ENCODE measurements at regions not wholly inside any gene's neighbourhood (a gene's known extent, or its start where the extent isn't known, plus 50 kb on each side); places are given as distances from the start of the nearest gene placed in this dataset.
"Not testable (repeated sequence)": the region's sequence is repeated elsewhere in the genome, so short reads cannot be mapped to it uniquely, and the experiment has no call there.

GRCh38 chr5:164518067-164518740, 1012.8 kb downstream of the MAT2B start:
- no peak overlapping the region for H4K12ac ChIP-seq (ENCODE audit: low read depth, low read length)
- H4K8ac ChIP-seq (ENCODE audit: low read depth, low read length), result no peak overlapping the region
- no peak overlapping the region for H2BK120ac ChIP-seq (ENCODE audit: insufficient read depth, low read length, poor library complexity)
- H2BK5ac ChIP-seq (ENCODE audit: low read depth, low read length, poor library complexity), result no peak overlapping the region
- no peak overlapping the region for H3K4me2 ChIP-seq (ENCODE audit: low read length)
- DNase-seq, result no peak
- no peak overlapping the region for H3K27ac ChIP-seq (ENCODE audit: low read depth, low read length)
- H3K9me3 ChIP-seq (ENCODE audit: insufficient read depth, low read depth, low read length), result no peaks in the 10 kb centered on the region
- H3K9ac ChIP-seq (ENCODE audit: low read length), result no peak overlapping the region
- no peak overlapping the region for H2AFZ ChIP-seq (ENCODE audit: insufficient read depth, low read length, poor library complexity)
- no peak overlapping the region for H2BK12ac ChIP-seq (ENCODE audit: low read length)
- no peak overlapping the region for H2AK5ac ChIP-seq (ENCODE audit: low read length)
- H3K23ac ChIP-seq (ENCODE audit: low read length), result no peak overlapping the region
- no peak overlapping the region for H3K4me3 ChIP-seq (ENCODE audit: low read depth, low read length)
- WGBS (ENCODE audit: extremely low coverage, insufficient coverage, insufficient read length), result no CpG with 5 or more reads among the region's 1 CpG
- H4K91ac ChIP-seq (ENCODE audit: low read depth, low read length), result no peak overlapping the region
- H3K79me2 ChIP-seq (ENCODE audit: control insufficient read depth, insufficient read depth, low read length, poor library complexity), result no peaks in the 10 kb centered on the region
- no peak overlapping the region for H3K18ac ChIP-seq (ENCODE audit: low read length)
- peaks cover 0 to 4% of the 10 kb centered on the region in 2 experiments for H3K4me1 ChIP-seq (ENCODE audit: control insufficient read depth in 1 of 2, insufficient read depth in 2 of 2, low read length in 2 of 2)
- H3K27me3 ChIP-seq (ENCODE audit: insufficient read depth, low read length), result no peaks in the 10 kb centered on the region
- H3K79me1 ChIP-seq (ENCODE audit: low read length), result no peaks in the 10 kb centered on the region
- no peak overlapping the region for H3K4ac ChIP-seq (ENCODE audit: low read depth, low read length)
- H3K36me3 ChIP-seq (ENCODE audit: control insufficient read depth in 1 of 2, insufficient read depth in 2 of 2, low read length in 2 of 2), result no peaks in the 10 kb centered on the region
- no peak overlapping the region for H3K14ac ChIP-seq (ENCODE audit: low read length)

GRCh38 chr5:164518741-164519080, 1013.3 kb downstream of the MAT2B start:
- Histone ChIP-seq H3K27ac (ENCODE audit: low read depth, low read length) (no peak overlapping the region), H2AK5ac (ENCODE audit: low read length) (no peak overlapping the region), H3K4me2 (ENCODE audit: low read length) (no peak overlapping the region), H3K9me3 (ENCODE audit: insufficient read depth, low read depth, low read length) (no peaks in the 10 kb centered on the region), H3K23ac (ENCODE audit: low read length) (no peak overlapping the region), H3K18ac (ENCODE audit: low read length) (no peak overlapping the region), H3K27me3 (ENCODE audit: insufficient read depth, low read length) (no peaks in the 10 kb centered on the region), H3K79me2 (ENCODE audit: control insufficient read depth, insufficient read depth, low read length, poor library complexity) (no peaks in the 10 kb centered on the region), H4K8ac (ENCODE audit: low read depth, low read length) (no peak overlapping the region), H2BK5ac (ENCODE audit: low read depth, low read length, poor library complexity) (no peak overlapping the region), H4K91ac (ENCODE audit: low read depth, low read length) (no peak overlapping the region), H3K4me1 (ENCODE audit: control insufficient read depth in 1 of 2, insufficient read depth in 2 of 2, low read length in 2 of 2) (peaks cover 0 to 4% of the 10 kb centered on the region in 2 experiments), H3K9ac (ENCODE audit: low read length) (no peak overlapping the region), H3K4ac (ENCODE audit: low read depth, low read length) (no peak overlapping the region), H2BK12ac (ENCODE audit: low read length) (no peak overlapping the region), H4K12ac (ENCODE audit: low read depth, low read length) (no peak overlapping the region), H2AFZ (ENCODE audit: insufficient read depth, low read length, poor library complexity) (no peak overlapping the region), H3K79me1 (ENCODE audit: low read length) (no peaks in the 10 kb centered on the region), H3K36me3 (ENCODE audit: control insufficient read depth in 1 of 2, insufficient read depth in 2 of 2, low read length in 2 of 2) (no peaks in the 10 kb centered on the region), H3K4me3 (ENCODE audit: low read depth, low read length) (no peak overlapping the region), H2BK120ac (ENCODE audit: insufficient read depth, low read length, poor library complexity) (no peak overlapping the region), H3K14ac (ENCODE audit: low read length) (no peak overlapping the region)
- WGBS (ENCODE audit: extremely low coverage, insufficient coverage, insufficient read length), result no CpG with 5 or more reads among the region's 4 CpGs
- DNase-seq, result no peak

GRCh38 chr5:164532235-164532900, 1026.9 kb downstream of the MAT2B start:
- DNase-seq, result no peak
- no CpG with 5 or more reads among the region's 4 CpGs for WGBS (ENCODE audit: extremely low coverage, insufficient coverage, insufficient read length)
- no peak overlapping the region for H4K12ac ChIP-seq (ENCODE audit: low read depth, low read length)

GRCh38 chr5:164533426-164533825, 1028.0 kb downstream of the MAT2B start:
- not testable (repeated sequence) for H3K27ac ChIP-seq (ENCODE audit: low read depth, low read length); H4K91ac ChIP-seq (ENCODE audit: low read depth, low read length); H2AFZ ChIP-seq (ENCODE audit: insufficient read depth, low read length, poor library complexity); H3K4me1 ChIP-seq (ENCODE audit: control insufficient read depth in 1 of 2, insufficient read depth in 2 of 2, low read length in 2 of 2); H4K12ac ChIP-seq (ENCODE audit: low read depth, low read length); H3K23ac ChIP-seq (ENCODE audit: low read length); H3K4ac ChIP-seq (ENCODE audit: low read depth, low read length); H3K79me1 ChIP-seq (ENCODE audit: low read length); H3K4me3 ChIP-seq (ENCODE audit: low read depth, low read length); H2AK5ac ChIP-seq (ENCODE audit: low read length); H3K9me3 ChIP-seq (ENCODE audit: insufficient read depth, low read depth, low read length); H3K18ac ChIP-seq (ENCODE audit: low read length); H2BK12ac ChIP-seq (ENCODE audit: low read length); H3K4me2 ChIP-seq (ENCODE audit: low read length); H3K36me3 ChIP-seq (ENCODE audit: control insufficient read depth in 1 of 2, insufficient read depth in 2 of 2, low read length in 2 of 2); H3K9ac ChIP-seq (ENCODE audit: low read length); H3K79me2 ChIP-seq (ENCODE audit: control insufficient read depth, insufficient read depth, low read length, poor library complexity); DNase-seq; H4K8ac ChIP-seq (ENCODE audit: low read depth, low read length); H2BK120ac ChIP-seq (ENCODE audit: insufficient read depth, low read length, poor library complexity); H2BK5ac ChIP-seq (ENCODE audit: low read depth, low read length, poor library complexity); H3K27me3 ChIP-seq (ENCODE audit: insufficient read depth, low read length); H3K14ac ChIP-seq (ENCODE audit: low read length)
- WGBS (ENCODE audit: extremely low coverage, insufficient coverage, insufficient read length), result no CpG with 5 or more reads among the region's 7 CpGs

More at GRCh38 chr5:164532235-164532900, 1026.9 kb downstream of the MAT2B start:
- Histone ChIP-seq H4K91ac (ENCODE audit: low read depth, low read length) (no peak overlapping the region), H3K36me3 (ENCODE audit: control insufficient read depth in 1 of 2, insufficient read depth in 2 of 2, low read length in 2 of 2) (no peaks in the 10 kb centered on the region), H3K4me1 (ENCODE audit: control insufficient read depth in 1 of 2, insufficient read depth in 2 of 2, low read length in 2 of 2) (no peaks in the 10 kb centered on the region), H3K4ac (ENCODE audit: low read depth, low read length) (no peak overlapping the region), H2BK5ac (ENCODE audit: low read depth, low read length, poor library complexity) (no peak overlapping the region), H3K4me2 (ENCODE audit: low read length) (no peak overlapping the region), H3K18ac (ENCODE audit: low read length) (no peak overlapping the region), H2AK5ac (ENCODE audit: low read length) (no peak overlapping the region), H3K27me3 (ENCODE audit: insufficient read depth, low read length) (no peaks in the 10 kb centered on the region), H2BK12ac (ENCODE audit: low read length) (no peak overlapping the region), H3K79me1 (ENCODE audit: low read length) (no peaks in the 10 kb centered on the region), H3K9ac (ENCODE audit: low read length) (no peak overlapping the region), H4K8ac (ENCODE audit: low read depth, low read length) (no peak overlapping the region), H3K23ac (ENCODE audit: low read length) (no peak overlapping the region), H3K79me2 (ENCODE audit: control insufficient read depth, insufficient read depth, low read length, poor library complexity) (no peaks in the 10 kb centered on the region), H3K27ac (ENCODE audit: low read depth, low read length) (no peak overlapping the region), H2BK120ac (ENCODE audit: insufficient read depth, low read length, poor library complexity) (no peak overlapping the region), H3K4me3 (ENCODE audit: low read depth, low read length) (no peak overlapping the region), H3K14ac (ENCODE audit: low read length) (no peak overlapping the region), H2AFZ (ENCODE audit: insufficient read depth, low read length, poor library complexity) (no peak overlapping the region), H3K9me3 (ENCODE audit: insufficient read depth, low read depth, low read length) (no peaks in the 10 kb centered on the region)

Data from trophoblast cell (in vitro differentiated cells and primary cell).